ENCODE measurements at regions not wholly inside any gene's neighbourhood (a gene's known extent, or its start where the extent isn't known, plus 50 kb on each side); places are given as distances from the start of the nearest gene placed in this dataset.

GRCh38 chr4:181281451-181281850, 961.8 kb upstream of the TENM3 start (continued):
- no peak for TF ChIP-seq AHDC1 (CRISPR knock-in tag; IDR thresholded peaks at IDR 0.05; ENCODE audit: borderline replicate concordance)
- TF ChIP-seq RXRA (CRISPR knock-in tag; IDR thresholded peaks at IDR 0.05): no peak
- TF ChIP-seq ARNT2 (CRISPR knock-in tag; IDR thresholded peaks at IDR 0.05; ENCODE audit: low read depth): no peak

GRCh38 chr4:181289198-181289597, 954.0 kb upstream of the TENM3 start:
- Histone ChIP-seq H3K4me1 (ENCODE audit: insufficient read depth, low read length) (no peaks in the 10 kb centered on the region), H4K20me1 (ENCODE audit: insufficient read depth, low read length) (no peaks in the 10 kb centered on the region), H3K36me3 (replicated peaks in 1 of 2; ENCODE audit: control insufficient read depth in 1 of 2, insufficient read depth in 2 of 2, low read length in 2 of 2) (no peaks in the 10 kb centered on the region), H3K79me2 (ENCODE audit: insufficient read depth, low read length) (no peaks in the 10 kb centered on the region), H3K4me2 (ENCODE audit: low read depth, low read length) (no peak overlapping the region), H3K27ac (ENCODE audit: extremely low read length, insufficient read depth, low read length) (no peak overlapping the region), H3K9me3 (ENCODE audit: low read length) (no peaks in the 10 kb centered on the region), H2AFZ (ENCODE audit: low read length) (no peak overlapping the region), H3K4me3 (replicated peaks in 1 of 3; ENCODE audit: insufficient read depth in 1 of 3, low read depth in 2 of 3, low read length in 3 of 3) (no peak overlapping the region), H3K27me3 (ENCODE audit: control insufficient read depth in 1 of 2, insufficient read depth in 2 of 2, low read length in 2 of 2) (0 out of 5 replicates have a peak, but pooled peaks cover 0 to 11% of the 10 kb centered on the region in 2 experiments), H3K9ac (ENCODE audit: insufficient read depth, low read depth, low read length) (no peak overlapping the region)
- ChIA-PET POLR2A (no interaction called here), CTCF (ENCODE audit: low intra/inter-chr PET ratio, low total read pairs) (no interaction called here)
- 4% methylated on average over 7 of the region's 7 CpGs for WGBS (ENCODE audit: low lambda C conversion rate)
- intact Hi-C loops (cut with micrococcal nuclease; ENCODE audit: unreplicated experiment) (no loop called here), in situ Hi-C loops (cut with HindIII; ENCODE audit: extremely low pct_ligation_motif_present, low pct_unique_long_range_greater_than_20kb) (no loop called here)
- ATAC-seq (no peak), DNase-seq (ENCODE audit: low spot score) (no peak), FAIRE-seq (no peak)
- TF ChIP-seq TMF1 (CRISPR knock-in tag; IDR thresholded peaks at IDR 0.05; ENCODE audit: low read depth) (no peak), TEAD3 (CRISPR knock-in tag; optimal IDR thresholded peaks at IDR 0.05; ENCODE audit: borderline replicate concordance) (no peak), ZFAT (CRISPR knock-in tag; conservative IDR thresholded peaks at IDR 0.05) (no peak), HNF1A (IDR thresholded peaks at IDR 0.05; ENCODE audit: low read depth) (no peak), HNF1A (CRISPR knock-in tag; IDR thresholded peaks at IDR 0.05; ENCODE audit: borderline replicate concordance) (no peak), ZNF18 (CRISPR knock-in tag; IDR thresholded peaks at IDR 0.05; ENCODE audit: insufficient replicate concordance) (no peak), FOXM1 (CRISPR knock-in tag; IDR thresholded peaks at IDR 0.05) (no peak), ATF2 (CRISPR knock-in tag; IDR thresholded peaks at IDR 0.05) (no peak)
- no TSS peak for BruUV-seq (replicated peaks)

All from HepG2 (cell line).